GM19351 (cell line): ENCODE measurements at regions not wholly inside any gene's neighbourhood (a gene's known extent, or its start where the extent isn't known, plus 50 kb on each side); places are given as distances from the start of the nearest gene placed in this dataset.
"Not testable (repeated sequence)": the region's sequence is repeated elsewhere in the genome, so short reads cannot be mapped to it uniquely, and the experiment has no call there.

Experiments
- ATAC-seq: cut with Tn5 transposase; IDR thresholded peaks from one replicate; pipeline ENCODE4 v1.9.1; 2021; ENCODE audit warnings: mild to moderate bottlenecking, moderate library complexity; ENCODE audit not compliant: unreplicated experiment

DNA sequence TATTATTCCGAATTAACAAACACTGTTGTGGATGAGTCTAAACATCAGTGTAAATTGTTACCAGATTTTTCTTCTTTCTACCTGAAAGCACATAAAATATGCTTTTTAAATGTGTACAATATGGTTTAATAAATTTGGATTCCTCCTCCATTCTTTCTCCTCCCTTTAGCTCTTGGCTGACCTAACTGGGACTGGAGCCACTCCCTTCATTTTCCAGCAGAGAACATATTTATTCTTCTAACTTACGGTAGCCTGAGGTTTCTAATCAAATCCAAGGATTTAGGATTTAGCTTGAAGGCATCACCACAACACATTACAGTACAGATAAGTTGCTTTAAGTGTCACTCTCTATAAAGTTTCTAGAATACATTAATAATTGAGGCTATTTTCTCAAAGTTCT, 88.2 kb upstream of the SEMA3C start:
- no peak for ATAC-seq

DNA sequence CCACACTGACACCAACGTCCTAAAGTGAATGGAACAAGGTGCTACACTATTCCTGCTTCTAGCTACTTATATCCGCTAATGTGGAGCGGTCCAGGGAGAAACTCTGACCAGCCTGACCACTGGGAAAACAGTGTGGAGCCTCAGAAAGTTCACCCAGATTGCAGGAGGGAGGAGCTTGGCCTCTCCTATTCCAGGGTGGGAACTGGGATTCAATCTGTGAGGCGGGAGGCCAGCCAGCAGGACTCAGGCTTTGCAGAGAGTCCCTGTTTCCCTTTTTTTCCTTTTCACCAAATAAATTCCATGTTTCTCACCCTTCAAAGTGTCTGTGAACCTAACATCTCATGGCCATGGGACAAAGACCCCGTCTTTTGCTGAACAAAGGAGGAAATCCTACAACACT, 86.4 kb upstream of the SEMA3C start:
- no peak for ATAC-seq

- ATAC-seq: no peak
Observed at GRCh38 chr7:81004098-81004497, 85.2 kb upstream of the SEMA3C start.

GRCh38 chr7:81003326-81003725, 84.5 kb upstream of the SEMA3C start:
- ATAC-seq: no peak

GRCh38 chr7:81002421-81002820, 83.6 kb upstream of the SEMA3C start:
- no peak for ATAC-seq

GRCh38 chr7:80999771-81000170, 80.9 kb upstream of the SEMA3C start:
- ATAC-seq: no peak

DNA sequence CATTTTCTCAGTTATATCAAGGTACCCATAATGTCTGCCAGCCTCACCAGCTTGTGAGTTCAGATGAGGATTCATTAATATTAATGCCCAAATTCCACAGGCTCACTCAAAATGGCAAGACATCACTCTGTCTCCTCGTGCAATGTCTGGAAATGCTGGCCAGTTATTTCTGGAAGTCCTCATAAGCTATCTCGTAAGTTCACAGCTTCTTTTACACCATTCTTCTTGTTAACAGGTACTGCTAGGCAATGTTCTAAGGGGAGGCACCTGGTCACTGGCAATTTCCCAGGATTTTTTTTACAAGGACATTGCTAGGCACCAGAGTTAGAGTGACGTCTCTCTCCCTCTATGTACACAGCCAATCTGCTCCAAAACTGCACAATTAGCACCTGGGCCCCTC, 80.2 kb upstream of the SEMA3C start:
- ATAC-seq: no peak

GRCh38 chr7:80997841-80998240, 79.0 kb upstream of the SEMA3C start:
- ATAC-seq: no peak

DNA sequence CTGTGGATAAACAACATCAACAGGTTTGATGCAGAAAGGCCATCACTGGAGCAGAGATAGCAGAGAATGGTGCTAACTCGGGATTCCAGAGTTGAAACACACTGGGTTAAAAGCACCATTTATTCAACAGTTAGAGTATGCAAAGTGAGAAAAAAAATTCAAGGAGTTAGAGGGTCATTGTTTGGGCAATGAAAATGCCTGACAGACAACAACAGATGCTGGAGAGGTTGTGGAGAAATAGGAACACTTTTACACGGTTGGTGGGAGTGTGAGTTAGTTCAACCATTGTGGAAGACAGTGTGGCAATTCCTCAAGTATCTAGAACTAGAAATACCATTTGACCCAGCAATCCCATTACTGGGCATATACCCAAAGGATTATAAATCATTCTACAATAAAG, 77.4 kb upstream of the SEMA3C start:
- ATAC-seq: not testable (repeated sequence)

- no peak for ATAC-seq
Observed at GRCh38 chr7:80991654-80992053, 72.8 kb upstream of the SEMA3C start.

DNA sequence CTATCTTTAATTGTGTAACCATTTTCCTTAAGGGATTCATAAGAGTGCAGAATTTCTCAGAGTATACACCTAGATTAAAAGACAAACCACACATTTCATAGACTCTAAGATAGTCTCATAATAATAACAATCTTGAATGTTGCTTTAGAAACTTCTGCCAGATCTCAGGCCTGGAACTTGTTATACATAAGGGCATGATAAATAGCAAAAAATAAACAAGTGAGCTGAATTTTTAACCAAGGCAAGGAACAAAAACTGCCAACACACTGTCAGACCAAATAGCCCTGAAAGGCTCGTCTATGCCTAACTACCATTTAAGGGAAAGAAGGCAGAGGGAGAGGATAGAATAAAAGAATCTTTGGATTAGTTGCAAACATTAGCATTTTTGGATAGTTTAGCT, 65.8 kb upstream of the SEMA3C start:
- ATAC-seq: no peak

DNA sequence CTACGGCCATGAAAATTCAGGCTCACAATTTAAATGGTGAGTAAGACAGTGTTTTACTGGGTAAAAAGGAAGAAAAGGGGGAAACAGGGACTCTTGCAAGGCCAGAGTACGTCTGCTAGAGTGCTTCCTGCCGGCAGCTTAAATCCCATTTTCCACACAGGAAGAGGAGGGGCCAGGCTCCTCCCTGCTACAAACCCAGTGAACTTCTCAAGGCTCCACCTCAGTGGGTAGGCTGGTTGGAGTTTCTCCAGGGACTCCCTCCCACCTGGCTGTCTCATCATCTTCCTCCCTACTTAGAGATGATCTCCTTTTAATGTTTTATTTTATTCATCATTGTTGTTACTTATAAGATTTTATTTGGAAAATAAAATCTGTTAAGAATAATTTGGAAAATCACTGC, 62.6 kb upstream of the SEMA3C start:
- no peak for ATAC-seq

DNA sequence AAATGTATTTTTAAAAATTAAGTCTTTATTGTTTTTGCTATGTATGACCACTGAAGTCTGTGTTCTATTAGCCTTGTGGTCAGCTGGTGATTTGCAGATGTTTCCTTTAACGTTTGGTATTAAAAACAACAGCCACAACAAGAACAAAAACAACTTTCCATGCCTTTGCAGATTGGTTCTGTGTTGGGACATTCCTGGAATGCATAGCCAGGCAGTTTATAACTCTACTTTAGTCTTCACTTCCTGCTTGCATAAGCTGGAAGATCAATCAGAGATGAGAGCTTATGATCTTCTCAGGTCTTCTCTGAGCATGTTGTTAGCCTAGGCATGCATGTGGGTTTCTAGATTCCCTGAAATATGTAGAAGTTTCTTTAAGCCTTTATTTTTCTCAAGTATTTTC, 58.9 kb upstream of the SEMA3C start:
- ATAC-seq: no peak

GRCh38 chr7:80974396-80975358, 55.8 kb upstream of the SEMA3C start:
- ATAC-seq: no peak

DNA sequence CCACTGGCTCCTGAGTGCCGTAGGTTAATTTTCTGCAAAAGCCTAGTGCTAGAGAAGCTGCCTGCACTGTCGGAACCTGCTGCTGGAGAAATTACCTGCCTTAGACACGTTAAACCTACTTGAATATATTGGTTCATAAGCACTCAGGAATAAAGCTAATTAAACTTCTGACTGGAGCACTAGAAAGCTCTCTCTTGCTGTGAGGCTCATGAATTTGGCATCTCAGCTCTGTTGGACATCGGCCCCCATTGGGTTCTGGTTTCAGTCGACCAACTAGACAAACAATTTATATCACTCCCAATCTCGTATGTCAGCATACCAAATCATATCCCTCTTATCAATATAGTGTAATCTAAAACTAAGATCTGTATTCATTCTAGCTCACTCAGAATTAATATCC, 52.4 kb upstream of the SEMA3C start:
- no peak for ATAC-seq
